ENCODE measurements at regions not wholly inside any gene's neighbourhood (a gene's known extent, or its start where the extent isn't known, plus 50 kb on each side); places are given as distances from the start of the nearest gene placed in this dataset.

DNA sequence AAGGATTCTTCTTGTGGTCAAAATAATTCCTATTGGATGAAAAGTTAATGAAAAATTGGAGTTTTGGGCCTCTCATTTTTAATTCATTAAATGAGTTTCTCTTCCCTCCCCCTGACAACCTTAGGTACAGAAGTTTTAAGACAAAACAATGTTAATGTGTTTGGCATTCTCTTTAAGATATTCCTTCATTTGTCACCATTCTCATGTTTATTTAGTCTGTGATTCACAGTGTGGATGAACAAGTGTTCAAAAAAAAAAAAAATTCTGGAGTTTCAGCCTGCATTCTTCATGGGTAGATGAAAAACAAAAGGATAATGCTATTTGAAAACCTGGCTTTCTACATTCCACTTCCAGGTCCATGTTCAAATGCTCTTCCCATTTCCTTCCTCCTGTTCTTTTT, 172.6 kb upstream of the LUZP2 start:
- no peak overlapping the region for H3K4me3 ChIP-seq (ENCODE audit: low read length)
- no peak for TF ChIP-seq CTCF (conservative IDR thresholded peaks at IDR 0.05; ENCODE audit: low read depth, low read length)
- no peak for DNase-seq (ENCODE audit: low read depth)

DNA sequence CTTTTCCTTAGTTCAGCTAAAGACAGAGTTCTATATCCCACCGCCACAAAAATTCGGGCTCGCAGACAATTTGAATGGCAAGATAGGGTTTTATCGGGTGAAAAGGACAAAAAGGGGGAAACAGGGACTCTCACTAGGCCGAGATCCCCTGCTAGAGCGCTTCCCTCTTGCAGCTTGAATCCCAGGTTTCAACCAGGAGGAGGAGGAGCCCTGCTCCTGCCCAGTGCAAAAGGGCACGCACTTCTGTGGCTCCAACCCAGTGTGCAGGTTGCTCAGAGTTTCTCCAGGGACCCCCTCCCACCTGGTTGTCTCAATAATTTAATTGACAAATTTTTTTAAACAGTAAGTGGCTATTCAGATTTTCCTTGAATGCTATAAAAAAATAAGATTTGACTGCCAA, 152.6 kb upstream of the LUZP2 start:
- no peak overlapping the region for H3K4me3 ChIP-seq (ENCODE audit: low read length)
- TF ChIP-seq CTCF (conservative IDR thresholded peaks at IDR 0.05; ENCODE audit: low read depth, low read length): no peak
- DNase-seq (ENCODE audit: low read depth): no peak

DNA sequence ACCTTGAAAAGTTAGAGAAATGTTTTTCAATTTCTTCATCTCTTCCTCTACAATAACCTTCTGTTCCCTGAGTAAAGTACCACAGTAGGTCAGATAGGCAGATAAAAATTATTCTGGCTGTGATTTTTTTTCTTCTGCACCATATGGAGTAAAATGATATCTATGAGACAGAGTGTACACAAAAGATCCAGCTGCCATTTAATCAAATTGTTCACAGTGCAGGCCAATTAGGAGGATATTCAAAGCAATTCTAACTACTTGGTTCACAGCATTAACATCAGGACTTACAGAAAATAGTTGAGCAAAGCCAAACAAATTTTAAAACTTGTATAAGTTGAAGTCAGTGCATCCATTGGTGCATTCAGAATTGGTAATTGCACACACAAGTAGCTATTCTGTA, 147.9 kb upstream of the LUZP2 start:
- DNase-seq (ENCODE audit: low read depth): no peak
- no peak overlapping the region for H3K4me3 ChIP-seq (ENCODE audit: low read length)
- TF ChIP-seq CTCF (conservative IDR thresholded peaks at IDR 0.05; ENCODE audit: low read depth, low read length): no peak

DNA sequence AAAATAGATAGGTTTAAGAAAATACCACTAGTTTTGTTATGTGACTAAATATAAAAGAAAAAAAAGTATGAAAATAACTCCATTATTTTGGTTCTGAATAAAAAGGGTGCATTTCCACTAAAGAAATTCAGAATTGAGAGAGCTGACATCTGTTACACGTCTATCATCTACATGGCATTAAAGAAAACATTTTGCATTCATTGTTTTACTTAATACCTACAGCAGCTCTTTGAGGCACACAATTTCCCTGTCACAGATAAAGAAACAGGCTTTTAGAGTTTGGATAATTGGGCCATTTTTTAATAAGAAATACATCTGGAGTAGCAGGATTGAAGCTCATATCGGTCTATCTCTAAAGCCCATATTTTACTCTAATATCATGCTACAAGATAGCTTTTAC, 145.7 kb upstream of the LUZP2 start:
- TF ChIP-seq CTCF (conservative IDR thresholded peaks at IDR 0.05; ENCODE audit: low read depth, low read length): no peak
- H3K4me3 ChIP-seq (ENCODE audit: low read length): no peak overlapping the region
- no peak for DNase-seq (ENCODE audit: low read depth)

GRCh38 chr11:24356501-24356900, 140.4 kb upstream of the LUZP2 start:
- no peak for DNase-seq (ENCODE audit: low read depth)
- H3K4me3 ChIP-seq (ENCODE audit: low read length): no peak overlapping the region
- TF ChIP-seq CTCF (conservative IDR thresholded peaks at IDR 0.05; ENCODE audit: low read depth, low read length): no peak

- no peak for TF ChIP-seq CTCF (conservative IDR thresholded peaks at IDR 0.05; ENCODE audit: low read depth, low read length)
- no peak for DNase-seq (ENCODE audit: low read depth)
- H3K4me3 ChIP-seq (ENCODE audit: low read length): no peak overlapping the region
Observed at GRCh38 chr11:24357620-24358410, 139.0 kb upstream of the LUZP2 start.

DNA sequence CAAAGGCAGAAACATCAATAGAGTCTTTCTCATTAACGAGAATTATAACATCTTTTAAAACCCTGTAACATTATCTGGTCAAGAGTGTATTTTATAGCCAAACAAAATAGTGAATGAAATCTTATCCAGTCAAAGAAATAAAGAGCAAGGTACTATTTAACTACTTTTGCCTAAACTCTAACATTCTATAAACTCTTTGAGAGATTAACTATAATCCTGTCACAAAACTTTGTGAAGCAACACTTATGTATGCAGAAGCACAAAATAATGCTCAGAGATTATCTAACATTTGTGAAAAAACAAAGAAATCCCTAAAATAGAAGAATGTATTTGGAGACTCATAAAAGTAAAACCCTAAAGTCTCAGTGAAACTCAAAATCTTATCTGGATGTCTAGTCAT, 124.4 kb upstream of the LUZP2 start:
- no peak for TF ChIP-seq CTCF (conservative IDR thresholded peaks at IDR 0.05; ENCODE audit: low read depth, low read length)
- H3K4me3 ChIP-seq (ENCODE audit: low read length): no peak overlapping the region
- no peak for DNase-seq (ENCODE audit: low read depth)

All from retinal pigment epithelial cell (primary cell).